ENCODE measurements at regions not wholly inside any gene's neighbourhood (a gene's known extent, or its start where the extent isn't known, plus 50 kb on each side); places are given as distances from the start of the nearest gene placed in this dataset.

- no peak for TF ChIP-seq CEBPG (CRISPR knock-in tag; IDR thresholded peaks at IDR 0.05)
- peak in 1 of 2 experiments; percentile 9; a peak in 1 of 4 replicates for TF ChIP-seq CEBPG (tag; conservative IDR thresholded peaks at IDR 0.05 in 1 of 2, IDR thresholded peaks at IDR 0.05 in 1 of 2)
- TF ChIP-seq ZNF197 (CRISPR knock-in tag; IDR thresholded peaks at IDR 0.05; ENCODE audit: low read depth) = no peak
- TF ChIP-seq RBM15 (IDR thresholded peaks at IDR 0.05; ENCODE audit: insufficient read depth, low read length) = no peak
- no peak for TF ChIP-seq CC2D1A (IDR thresholded peaks at IDR 0.05)
- no peak for TF ChIP-seq CEBPZ (IDR thresholded peaks at IDR 0.05; ENCODE audit: borderline replicate concordance, low read depth, low read length)
- no peak for TF ChIP-seq ZNF311 (CRISPR knock-in tag; IDR thresholded peaks at IDR 0.05)
- peak in 1 of 2 experiments; percentile 40; a peak in 1 of 4 replicates for TF ChIP-seq MNT (conservative IDR thresholded peaks at IDR 0.05)
- no peak for TF ChIP-seq ZNF143 (CRISPR knock-in tag; IDR thresholded peaks at IDR 0.05)
- TF ChIP-seq ETV6 (IDR thresholded peaks at IDR 0.05; ENCODE audit: borderline replicate concordance in 1 of 2, low read depth in 2 of 2, low read length in 1 of 2) = no peak
- no peak for TF ChIP-seq ETV6 (CRISPR knock-in tag; IDR thresholded peaks at IDR 0.05; ENCODE audit: borderline replicate concordance)
- no peak for TF ChIP-seq CHD1 (IDR thresholded peaks at IDR 0.05; ENCODE audit: low read length)
- TF ChIP-seq ZBTB11 (CRISPR knock-in tag; IDR thresholded peaks at IDR 0.05) = no peak
- no peak for TF ChIP-seq CREB3L1 (IDR thresholded peaks at IDR 0.05; ENCODE audit: borderline replicate concordance, low read depth)
- no peak for TF ChIP-seq ZNF140 (CRISPR knock-in tag; IDR thresholded peaks at IDR 0.05)
- TF ChIP-seq FOS (IDR thresholded peaks at IDR 0.05; ENCODE audit: extremely low read depth, insufficient read length) = no peak
- no peak for TF ChIP-seq SREBF2 (CRISPR knock-in tag; IDR thresholded peaks at IDR 0.05)
These were observed 83.3 kb upstream of the DNAJC1 start (continued) for GRCh38 chr10:22086730-22087401.
